Activated CD4-positive, CD25-positive, alpha-beta regulatory T cell treated with anti-CD3 and anti-CD28 coated beads, Interleukin-2, amount 50 U/mL, for 72 hours (primary cell): ENCODE measurements at regions not wholly inside any gene's neighbourhood (a gene's known extent, or its start where the extent isn't known, plus 50 kb on each side); places are given as distances from the start of the nearest gene placed in this dataset.
"Not testable (repeated sequence)": the region's sequence is repeated elsewhere in the genome, so short reads cannot be mapped to it uniquely, and the experiment has no call there.

Experiments
- DNase-seq: peaks from one replicate; pipeline ENCODE4 v3.0.0; 2021

DNA sequence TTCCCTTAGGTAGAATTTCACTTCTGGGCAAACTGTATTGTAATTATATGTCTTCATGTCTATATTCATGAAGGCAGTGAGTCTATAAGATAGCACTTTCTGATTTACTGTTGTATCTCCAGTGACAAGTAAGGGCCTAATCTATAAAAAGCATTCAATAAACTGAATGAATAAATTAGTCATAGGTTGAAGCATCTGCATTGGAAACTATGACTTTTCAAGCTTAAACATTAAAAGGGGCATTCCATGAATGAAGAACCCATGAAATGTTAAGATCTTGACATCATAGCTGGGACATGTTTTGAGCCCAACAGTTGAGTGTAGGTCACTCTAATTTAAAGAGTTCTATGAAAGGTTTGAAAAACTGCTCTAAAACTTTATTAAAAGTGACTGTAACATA is 159.3 kb upstream of the LCORL start:
- DNase-seq: no peak

DNA sequence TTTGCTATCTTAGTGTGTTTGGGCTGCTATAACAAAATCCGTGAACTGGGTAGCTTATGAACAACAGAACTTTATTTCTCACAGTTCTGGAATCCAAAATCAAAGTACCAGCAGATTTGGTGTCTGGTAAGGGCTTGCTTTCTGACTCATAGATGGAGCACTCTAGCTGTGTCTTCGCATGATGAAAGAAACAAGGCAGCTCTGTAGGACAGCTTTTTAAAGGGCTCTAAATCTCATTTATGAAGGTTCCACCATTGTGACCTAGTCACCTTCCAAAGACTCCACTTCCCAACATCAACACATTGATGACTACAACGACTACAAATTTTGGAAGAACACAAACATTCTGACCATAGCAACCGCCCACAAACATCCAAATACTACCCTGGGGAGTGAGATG is 158.6 kb upstream of the LCORL start:
- no peak for DNase-seq

GRCh38 chr4:18171896-18172295 is 150.3 kb upstream of the LCORL start:
- no peak for DNase-seq

DNA sequence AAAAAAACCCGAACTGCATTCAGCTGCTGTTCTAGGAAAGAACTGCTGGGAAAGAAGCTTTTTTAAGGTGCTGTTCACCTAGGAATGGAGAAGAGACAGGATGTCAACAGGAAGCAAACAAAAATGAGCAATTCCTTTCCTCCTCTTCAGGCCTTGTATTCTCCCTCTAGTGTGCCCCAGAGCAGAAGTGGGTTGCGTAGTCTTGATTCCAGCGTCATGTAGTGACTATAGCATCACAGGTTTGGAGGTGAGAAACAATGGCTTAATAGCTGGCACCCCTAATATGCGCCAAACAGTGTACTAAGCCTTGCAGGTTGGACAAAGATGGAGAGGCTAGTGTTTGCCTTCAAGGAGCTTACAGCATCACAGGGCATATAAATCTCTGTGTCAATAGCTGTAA is 146.3 kb upstream of the LCORL start:
- DNase-seq: no peak

GRCh38 chr4:18166925-18167324 is 145.4 kb upstream of the LCORL start:
- no peak for DNase-seq

- DNase-seq: no peak
Measured at GRCh38 chr4:18162453-18162852, 140.9 kb upstream of the LCORL start.

DNA sequence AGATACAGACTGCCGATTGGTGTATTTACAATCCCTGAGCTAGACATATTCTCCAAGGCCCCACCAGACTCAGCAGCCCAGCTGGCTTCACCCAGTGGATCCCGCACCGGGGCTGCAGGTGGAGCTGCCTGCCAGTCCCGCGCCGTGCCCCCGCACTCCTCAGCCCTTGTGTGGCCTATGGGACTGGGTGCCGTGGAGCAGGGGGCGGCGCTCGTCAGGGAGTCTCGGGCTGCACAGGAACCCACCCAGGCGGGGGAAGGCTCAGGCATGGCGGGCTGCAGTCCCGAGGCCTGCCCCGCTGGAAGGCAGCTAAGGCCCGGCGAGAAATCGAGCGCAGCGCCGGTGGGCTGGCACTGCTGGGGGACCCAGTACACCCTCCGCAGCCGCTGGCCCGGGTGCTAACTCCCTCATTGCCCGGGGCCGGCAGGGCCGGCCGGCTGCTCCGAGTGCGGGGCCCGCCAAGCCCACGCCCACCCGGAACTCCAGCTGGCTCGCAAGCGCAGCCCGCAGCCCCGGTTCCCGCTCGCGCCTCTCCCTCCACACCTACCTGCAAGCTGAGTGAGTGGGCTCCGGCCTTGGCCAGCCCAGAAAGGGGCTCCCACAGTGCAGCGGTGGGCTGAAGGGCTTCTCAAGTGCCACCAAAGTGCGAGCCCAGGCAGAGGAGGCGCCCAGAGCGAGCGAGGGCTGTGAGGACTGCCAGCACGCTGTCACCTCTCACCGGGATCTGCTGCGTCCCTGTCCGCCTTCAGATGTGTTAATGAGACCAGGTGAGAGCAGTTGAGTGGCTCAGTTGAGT is 137.8 kb upstream of the LCORL start:
- not testable (repeated sequence) for DNase-seq

- no peak for DNase-seq
Measured at GRCh38 chr4:18155067-18156041, 133.8 kb upstream of the LCORL start.

- DNase-seq: no peak
Measured at GRCh38 chr4:18138076-18138665, 116.6 kb upstream of the LCORL start.

GRCh38 chr4:18134111-18134510 is 112.6 kb upstream of the LCORL start:
- no peak for DNase-seq

DNA sequence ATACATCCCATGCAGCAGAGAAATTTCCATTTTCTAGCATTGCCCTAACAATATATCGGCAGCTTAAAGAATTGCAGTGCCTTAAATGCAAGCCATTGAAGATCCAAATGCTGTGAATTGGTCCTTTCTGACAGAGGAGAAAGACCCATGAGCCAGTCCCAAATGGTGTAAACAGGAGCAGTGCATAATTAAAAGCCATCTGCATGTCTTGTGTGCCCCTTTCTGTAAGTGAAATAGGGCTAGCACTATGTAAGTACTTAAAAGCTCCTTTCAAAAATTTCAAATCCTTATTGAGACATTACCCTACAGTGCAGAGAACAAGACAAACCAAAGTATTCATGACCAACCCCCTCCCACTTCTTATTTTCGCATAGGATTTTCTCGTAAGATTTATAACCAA is 108.7 kb upstream of the LCORL start:
- no peak for DNase-seq

DNA sequence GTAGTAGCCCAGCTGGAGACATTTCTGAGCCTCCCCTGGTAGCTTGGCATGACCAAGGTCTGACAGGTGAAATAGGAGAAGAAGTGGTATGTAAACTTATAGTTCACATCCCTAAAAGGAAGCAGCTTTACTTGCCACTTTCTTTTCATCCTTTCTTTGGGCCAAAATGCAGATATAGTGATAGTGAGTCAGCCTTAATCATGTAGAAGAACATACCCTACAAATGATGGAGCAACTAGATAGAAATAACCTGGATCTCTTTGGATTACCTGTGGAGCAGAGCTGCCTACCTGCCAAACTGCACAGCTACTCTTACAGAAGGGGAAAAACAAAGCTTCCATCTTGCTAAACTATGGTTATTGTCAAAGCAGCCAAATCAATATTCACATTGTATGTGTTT is 106.7 kb upstream of the LCORL start:
- DNase-seq: no peak

- no peak for DNase-seq
Measured at GRCh38 chr4:18127030-18127429, 105.5 kb upstream of the LCORL start.

- no peak for DNase-seq
Measured at GRCh38 chr4:18113710-18114331, 92.3 kb upstream of the LCORL start.

- no peak for DNase-seq
Measured at GRCh38 chr4:18111081-18111480, 89.5 kb upstream of the LCORL start.

DNA sequence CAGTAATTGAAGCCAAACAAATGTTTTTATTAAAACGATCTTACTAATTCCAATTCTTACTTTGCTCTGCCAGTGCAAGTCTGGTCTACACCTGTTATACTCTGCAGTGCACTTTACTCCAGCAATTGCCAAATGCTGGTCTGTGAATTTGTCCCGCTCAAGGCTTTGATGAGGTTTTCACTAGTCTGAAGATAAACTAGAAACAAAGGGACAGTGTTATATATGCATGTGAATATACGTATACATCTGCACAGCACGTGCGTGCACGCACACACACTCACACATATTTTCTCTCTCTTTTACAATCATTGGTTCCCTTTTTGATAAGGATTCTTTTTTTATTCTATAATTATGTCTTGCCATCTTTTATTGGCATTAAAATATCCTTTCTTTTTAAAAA is 88.5 kb upstream of the LCORL start:
- DNase-seq: no peak

DNA sequence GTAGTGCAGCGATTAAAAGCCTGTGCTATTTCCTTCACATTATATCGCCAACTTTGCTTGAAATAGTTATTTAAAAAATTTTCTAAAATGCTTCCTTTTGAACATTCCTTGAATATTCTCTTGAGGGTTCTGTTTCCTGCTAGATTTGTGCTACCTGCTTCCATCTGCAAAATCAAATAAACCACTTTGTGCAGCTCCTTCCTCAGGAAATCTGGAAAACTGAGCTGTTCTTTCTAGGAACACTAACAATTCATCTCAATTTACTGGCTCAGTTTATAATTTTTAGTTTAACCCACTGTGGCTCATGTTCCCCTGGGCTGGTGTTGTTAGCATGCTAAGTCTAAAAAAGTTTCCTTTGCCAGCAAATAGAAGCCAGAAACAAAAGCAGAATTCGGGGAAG is 88.1 kb upstream of the LCORL start:
- no peak for DNase-seq

GRCh38 chr4:18107848-18108528 is 86.4 kb upstream of the LCORL start:
- DNase-seq: not testable (repeated sequence)

GRCh38 chr4:18106620-18107019 is 85.1 kb upstream of the LCORL start:
- DNase-seq: no peak

DNA sequence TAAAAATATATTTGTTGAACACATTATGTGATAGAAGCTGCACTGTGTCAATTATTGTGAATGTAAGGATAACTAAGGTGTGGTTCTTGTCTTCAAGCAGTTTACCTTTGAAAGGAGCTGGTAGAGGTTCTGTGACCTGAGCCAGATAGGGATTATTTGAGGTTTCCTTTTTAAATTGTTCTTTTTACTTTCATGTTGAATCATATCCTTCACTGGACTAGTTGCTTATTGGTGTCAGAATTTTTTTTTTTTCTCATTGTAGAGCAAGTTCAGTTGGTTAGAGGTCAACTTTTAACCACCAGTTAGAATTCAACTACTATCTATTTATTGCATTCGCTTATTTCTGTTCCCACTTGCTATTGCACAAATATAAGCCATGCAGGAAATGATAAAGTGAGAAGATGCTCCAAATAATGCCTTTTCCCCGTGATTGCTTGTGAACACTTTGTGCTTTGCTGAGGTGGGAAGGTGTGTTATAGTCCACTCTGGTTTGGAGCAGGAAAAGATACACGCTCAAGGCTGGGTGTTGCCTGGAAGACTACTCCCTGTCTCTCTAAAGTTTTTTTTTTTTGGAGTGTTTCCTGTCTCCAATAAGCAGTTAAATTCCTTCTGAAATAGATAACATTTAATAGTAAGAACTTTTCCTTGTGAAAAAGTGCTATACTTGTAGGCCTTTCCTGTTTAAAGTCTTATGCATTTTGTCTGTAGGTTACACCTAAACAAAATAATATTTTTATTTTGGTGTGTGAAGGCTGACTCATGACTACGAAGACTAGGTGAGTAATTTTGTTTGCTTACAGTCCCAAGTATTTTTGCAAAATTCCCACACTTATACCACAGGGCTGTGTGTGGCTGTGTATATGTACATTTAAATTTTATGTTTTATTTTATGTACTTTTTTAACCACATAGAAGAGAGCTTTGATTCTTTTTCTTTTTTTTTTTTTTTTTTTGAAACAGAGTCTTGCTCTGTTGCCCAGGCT is 83.8 kb upstream of the LCORL start:
- no peak for DNase-seq

DNA sequence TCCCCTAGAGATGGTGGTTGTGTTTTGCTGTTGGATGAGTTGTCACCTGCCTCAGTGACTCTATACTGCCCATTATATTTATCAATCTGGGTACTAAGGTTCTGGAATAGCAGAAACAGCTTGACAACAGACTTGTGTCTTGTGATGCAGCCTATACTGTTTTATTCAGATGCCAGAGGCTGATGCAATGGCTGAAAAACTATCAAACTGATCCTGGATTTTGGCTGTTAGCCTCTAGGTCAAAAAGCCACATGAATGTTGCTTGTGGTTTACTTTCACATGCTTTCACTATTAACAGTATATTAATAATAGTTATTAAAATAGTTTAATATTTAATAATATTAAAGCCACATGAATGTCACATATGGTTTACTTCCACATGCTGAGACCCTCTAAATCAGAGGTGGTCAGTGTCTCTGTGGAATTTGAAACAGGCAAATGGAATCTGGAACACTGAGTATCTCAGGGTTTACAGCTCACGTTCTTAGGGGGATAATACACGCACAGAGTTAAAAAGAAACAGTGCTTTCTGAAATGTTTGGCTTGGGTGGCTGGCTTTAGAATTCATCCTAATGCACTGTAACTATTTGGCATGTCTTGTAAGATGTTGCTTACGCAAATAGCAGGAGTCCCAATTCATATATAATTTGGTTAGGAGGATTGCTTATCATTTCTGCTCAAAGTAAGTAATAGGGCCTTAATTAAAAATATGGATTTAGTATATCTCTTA is 82.5 kb upstream of the LCORL start:
- DNase-seq: no peak
